Adrenal gland (tissue), 5 donors: ENCODE measurements at regions not wholly inside any gene's neighbourhood (a gene's known extent, or its start where the extent isn't known, plus 50 kb on each side); places are given as distances from the start of the nearest gene placed in this dataset.

ENCODE experiments used
- CTCF ChIP-seq, 6 experiments: fragments of 450-650 bp in 4 of 6; fragments of 200-600 bp in 2 of 6; sonication (generic) in 1 of 6; IDR thresholded peaks; 1 replicate in 5 of 6; 2 replicates in 1 of 6; pipeline versions ENCODE4 v1.5.1 to v1.8.0; 2016 to 2021; ENCODE audit warnings: antibody characterized with exemption in 6 of 6, mild to moderate bottlenecking in 2 of 6, moderate library complexity in 1 of 6
- POLR2A ChIP-seq, 2 donors: fragments of 450-650 bp; IDR thresholded peaks; one replicate each; pipeline ENCODE4 v1.6.1; 2017; ENCODE audit warnings: antibody characterized with exemption in 2 of 2, mild to moderate bottlenecking in 2 of 2, moderate library complexity in 1 of 2
- donor health status: DM: no; HTN: no; CAD: no.

- TF ChIP-seq CTCF (IDR thresholded peaks at IDR 0.05) (no peak), POLR2A (IDR thresholded peaks at IDR 0.05) (no peak)
These were observed 189.0 kb upstream of the MEF2C start for GRCh38 chr5:89071941-89072331.
